GM21529 (cell line): ENCODE measurements at regions not wholly inside any gene's neighbourhood (a gene's known extent, or its start where the extent isn't known, plus 50 kb on each side); places are given as distances from the start of the nearest gene placed in this dataset.

ENCODE experiments used
- ATAC-seq: cut with Tn5 transposase; IDR thresholded peaks from one replicate; pipeline ENCODE4 v1.9.1; 2021; ENCODE audit not compliant: unreplicated experiment

DNA sequence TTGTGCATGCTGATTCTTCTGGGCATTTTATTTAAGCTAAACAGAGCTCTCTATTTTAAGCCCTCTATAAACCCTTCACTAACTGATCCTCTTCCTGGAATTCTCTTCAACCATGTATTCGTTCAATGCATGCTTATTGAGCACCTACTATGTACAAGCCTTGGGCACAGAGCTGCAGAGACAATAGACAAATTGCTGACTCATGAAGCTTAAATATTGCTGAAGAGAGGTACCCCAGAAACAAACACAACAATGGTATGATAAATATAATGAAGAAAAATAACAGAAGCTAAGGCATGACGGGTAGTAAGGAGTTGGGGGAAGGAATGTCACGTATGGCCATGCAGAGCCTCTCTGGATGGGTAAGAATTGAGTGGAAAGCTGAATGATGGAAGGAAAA, 222.2 kb downstream of the PPARGC1A start:
- no peak for ATAC-seq

DNA sequence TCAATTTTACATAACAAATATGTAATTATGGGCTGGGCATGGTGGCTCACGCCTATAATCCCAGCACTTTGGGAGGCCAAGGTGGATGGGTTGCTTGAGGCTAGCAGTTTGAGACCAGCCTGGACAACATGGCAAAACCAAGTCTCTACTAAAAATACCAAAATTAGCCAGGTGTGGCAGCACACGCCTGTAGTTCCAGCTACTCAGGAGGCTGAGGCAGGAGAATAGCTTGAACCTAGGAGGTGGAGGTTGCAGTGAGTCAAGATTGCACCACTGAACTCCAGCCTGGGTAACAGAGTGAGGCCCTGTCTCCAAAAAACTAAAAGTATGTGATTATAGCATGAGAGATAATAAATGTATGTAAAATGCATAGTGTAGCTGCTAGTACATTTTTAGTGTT, 229.0 kb downstream of the PPARGC1A start:
- no peak for ATAC-seq

DNA sequence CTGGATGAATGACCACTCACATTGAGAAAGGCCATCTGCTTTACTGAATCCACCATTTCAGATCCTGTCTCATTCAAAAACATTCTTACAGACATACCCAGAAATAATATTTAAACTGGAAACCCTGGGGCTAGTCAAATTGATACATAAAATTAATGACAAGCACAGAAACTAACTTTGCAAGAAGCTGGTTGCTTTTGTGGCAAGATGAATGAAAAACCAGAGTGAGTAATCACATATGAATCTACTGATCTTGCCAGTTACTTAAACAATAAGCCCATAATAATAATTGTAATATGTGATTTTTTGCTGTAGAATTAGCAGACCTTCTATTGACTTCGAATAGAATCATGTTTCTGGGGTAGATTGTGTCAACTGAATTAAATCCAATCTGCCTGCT, 235.1 kb downstream of the PPARGC1A start:
- ATAC-seq = no peak

DNA sequence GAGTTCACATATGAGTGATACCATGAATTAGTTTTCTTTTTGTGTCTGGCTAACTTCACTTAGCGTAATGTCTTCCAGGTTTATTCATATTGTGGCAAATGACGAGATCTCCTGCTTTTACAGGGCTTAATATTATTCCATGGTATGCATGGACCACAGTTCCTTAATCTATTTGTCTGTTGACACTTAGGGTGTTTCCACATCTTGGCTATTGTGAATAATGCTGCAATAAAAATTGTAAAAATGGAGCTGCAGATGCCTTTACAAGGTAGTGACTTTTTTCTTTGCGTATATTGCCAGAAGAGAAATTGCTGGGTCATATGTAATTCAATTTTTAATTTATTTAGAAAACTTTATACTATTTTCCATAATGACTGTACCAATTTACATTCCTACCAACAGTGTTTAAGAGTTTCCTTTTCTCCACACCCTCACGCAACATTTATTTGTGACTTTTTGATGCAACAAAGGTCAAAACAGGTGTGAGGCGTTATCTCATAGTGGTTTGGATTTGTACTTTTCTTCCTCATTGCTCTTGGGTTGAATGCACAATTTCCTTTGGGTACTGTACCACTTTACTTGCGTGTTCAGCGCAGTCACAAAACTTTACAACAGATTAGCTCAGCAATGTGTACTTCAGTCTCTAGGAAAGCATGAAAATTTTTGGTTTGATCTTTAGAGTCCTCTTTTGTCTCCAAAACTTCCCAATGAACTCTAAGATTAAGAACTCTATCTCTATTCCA, 240.8 kb downstream of the PPARGC1A start:
- ATAC-seq = no peak

DNA sequence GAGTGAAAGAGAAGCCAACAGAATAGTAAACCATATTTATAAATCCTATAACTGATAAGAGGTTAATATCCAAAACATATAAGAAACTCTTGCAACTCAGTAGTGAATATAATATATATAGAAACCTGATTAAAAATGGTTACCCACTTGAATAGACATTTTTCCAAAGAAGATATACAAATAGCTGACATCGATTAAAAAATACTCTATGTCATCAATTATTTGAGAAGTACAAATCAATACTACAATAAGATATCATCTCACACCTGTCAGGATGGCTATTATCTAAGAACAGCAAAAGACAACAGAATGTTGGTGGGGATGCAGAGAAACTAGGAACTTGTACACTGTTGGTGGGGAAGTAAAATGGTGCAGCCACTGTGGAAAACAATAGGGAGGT, 254.4 kb downstream of the PPARGC1A start:
- ATAC-seq = no peak

DNA sequence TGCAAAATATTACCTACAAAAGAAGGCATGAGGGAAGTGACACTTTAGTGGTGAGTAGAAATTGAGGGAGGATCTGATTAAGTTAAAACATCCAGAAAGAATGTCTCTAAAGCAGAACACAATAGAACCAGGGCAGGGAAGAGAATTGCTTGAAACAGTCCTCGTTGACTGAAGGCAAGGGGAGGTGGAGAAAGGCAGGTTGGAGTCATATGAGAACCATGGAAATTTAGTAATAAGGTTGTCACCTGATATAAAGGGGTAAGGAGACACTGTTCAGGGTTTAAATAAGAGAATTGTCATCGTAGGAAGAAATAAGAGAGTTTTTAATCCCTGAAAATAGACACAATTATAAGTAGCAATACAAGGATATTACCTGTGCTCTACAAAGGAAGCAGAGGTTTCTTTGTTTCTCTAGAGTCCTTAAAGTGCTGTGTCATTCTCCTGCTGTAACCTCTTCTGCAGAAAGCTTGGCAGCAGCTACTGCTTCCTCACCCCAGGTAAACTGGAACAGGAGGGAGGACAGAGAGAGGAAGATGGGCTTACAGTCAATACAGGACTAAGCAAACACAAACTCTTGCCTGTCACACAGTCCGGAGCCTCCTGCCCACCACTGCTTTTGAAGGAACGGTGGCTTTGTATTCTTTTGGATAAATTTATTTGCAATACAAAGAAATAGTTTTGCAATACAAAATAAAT, 258.4 kb downstream of the PPARGC1A start:
- ATAC-seq = no peak

DNA sequence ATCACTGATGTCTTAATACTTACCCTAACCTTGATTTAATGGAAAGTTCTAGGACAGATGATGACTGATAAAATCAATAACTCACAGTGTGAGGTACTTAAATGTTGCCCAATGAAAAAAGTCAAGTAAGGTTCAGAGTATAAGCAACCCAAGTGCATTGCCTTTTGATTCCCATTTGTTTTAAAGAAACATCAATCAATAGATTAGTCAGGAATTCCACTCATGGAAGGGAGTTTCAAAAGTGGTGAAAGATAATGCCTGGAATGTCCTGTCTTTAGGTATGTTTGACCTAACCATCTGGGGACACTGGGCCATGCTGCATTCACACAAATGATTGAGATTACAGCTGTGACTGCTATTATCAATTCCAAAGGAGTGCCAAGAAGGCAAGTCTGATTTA, 259.7 kb downstream of the PPARGC1A start:
- ATAC-seq = no peak

DNA sequence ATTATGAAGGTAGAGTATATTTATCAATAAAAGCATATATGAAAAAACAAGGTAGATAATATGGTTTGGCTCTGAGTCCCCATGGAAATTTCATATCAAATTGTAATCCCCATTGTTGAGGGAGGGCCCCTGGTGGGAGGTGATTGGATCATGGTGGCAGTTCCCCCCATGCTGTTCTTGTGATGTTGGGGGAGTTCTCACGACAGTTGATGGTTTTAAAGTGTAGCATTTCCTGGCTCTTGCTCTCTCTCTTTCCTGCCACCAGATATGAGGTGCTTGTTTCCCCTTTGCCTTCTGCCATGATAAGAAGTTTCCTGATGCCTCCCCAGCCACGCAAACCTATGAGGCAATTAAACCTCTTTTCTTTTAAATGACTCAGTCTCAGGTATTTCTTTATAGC, 260.4 kb downstream of the PPARGC1A start:
- no peak for ATAC-seq

DNA sequence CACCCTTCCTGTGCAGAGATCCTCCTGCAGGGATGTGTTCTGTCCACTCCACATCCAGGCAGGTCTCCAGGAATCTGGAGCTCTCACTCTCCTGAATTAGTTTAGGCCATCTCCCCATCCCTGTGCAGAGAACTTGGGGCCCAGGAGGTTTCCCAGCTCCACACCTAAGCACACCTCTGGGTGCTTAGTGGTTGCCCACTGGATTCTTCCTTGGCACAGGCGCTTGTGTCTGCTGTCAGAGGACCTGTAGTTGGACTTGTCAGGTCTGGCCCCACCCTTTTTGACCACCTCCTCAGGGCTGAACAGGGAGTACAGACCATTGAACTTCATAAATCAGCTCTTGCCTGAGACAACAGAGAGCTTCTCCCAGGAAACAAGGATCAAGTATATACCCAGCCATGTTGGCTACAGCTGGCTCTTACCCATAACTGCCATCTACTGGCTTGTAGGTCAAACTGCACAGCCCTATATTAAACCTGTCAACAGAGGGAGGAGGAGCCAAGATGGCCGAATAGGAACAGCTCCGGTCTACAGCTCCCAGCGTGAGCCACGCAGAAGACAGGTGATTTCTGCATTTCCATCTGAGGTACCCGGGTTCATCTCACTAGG, 275.5 kb downstream of the PPARGC1A start:
- no peak for ATAC-seq

DNA sequence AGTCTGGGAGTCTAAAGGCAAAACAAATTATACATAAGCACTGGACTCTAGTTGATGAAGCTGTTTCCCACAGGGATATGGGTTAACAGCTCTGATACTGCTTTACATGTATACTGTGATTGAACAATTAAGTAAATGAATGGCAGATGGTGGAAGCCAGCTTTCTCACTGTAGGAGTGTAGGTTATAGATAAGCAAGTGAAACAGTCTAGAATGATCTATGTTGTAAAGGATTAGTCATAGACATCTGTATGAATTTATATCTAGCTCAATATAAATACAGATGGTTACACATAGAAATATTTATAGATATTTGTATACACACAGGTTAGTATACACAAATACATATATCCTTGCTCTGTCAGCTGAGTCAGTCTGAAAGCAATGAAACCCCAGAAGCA, 276.1 kb downstream of the PPARGC1A start:
- ATAC-seq = no peak

DNA sequence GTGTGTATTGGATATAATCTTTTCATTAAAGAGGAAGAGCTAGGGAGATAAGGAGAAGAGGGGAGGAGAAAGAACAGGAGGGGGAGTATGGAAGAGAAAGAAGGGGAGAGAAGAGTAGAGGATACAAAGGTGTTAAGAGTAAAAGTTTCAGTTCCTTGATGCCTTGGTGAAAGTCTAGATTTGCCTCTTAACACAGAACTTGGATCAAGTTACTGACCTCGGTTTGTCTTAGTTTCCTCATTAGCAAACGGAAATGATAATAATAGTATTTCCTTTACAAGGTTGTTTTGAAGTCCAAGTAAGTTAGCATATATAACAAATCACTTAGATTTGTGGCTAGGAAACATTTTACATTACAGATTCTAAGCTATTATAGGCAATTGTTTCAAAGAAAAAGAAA, 287.1 kb downstream of the PPARGC1A start:
- no peak for ATAC-seq

DNA sequence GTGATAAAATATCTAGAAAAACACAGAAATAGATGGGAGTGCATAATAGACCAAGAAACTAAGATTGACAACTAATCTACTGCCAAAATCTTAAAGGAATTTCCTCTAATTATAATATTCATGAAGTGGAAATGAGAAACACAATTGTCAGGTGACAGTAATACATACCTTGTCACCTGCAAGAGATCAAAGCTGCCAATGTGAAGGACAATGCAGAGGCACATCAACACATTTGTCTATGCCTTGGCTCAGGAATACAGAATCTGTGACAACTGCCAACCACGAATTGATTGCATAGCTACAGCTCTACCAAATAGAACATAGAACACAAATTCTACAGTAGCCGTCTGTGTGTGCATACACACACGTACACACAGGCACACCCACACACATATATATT, 295.7 kb downstream of the PPARGC1A start:
- no peak for ATAC-seq

DNA sequence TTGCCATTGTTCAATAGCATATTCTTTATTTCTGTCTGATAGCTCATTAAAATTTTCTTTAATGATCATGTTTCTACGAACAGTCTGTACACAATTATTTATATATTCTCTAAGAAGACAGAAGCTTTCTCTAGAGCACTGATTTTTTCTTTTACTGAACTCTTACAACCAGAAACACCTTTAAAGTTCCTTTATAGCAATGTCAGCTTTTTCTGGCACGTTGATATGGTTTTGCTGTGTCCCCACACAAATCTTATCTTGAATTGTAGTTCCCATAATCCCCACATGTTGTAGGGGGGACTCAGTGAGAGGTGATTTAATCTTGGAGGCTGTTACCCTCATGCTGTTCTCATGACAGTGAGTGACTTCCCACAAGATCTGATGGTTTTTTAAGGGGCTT, 299.4 kb downstream of the PPARGC1A start:
- no peak for ATAC-seq

DNA sequence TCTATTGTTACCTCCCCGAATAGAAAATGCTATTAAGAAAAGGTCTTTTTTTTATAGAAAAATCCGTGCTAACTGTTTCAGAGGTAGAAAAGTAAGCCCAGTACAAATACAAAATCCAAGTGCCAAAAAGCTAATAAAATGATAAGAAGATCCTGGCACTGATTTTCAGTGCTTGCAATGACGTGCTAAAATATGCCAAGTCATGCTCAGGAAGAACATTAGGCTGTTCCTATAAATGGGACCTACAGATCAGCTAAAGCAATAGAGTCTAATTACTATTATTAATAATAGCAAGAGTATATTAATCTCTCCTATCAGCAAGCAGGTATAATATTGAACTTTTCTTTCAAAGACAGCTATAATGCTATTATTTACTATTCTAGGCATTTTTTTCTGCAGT, 305.8 kb downstream of the PPARGC1A start:
- no peak for ATAC-seq

DNA sequence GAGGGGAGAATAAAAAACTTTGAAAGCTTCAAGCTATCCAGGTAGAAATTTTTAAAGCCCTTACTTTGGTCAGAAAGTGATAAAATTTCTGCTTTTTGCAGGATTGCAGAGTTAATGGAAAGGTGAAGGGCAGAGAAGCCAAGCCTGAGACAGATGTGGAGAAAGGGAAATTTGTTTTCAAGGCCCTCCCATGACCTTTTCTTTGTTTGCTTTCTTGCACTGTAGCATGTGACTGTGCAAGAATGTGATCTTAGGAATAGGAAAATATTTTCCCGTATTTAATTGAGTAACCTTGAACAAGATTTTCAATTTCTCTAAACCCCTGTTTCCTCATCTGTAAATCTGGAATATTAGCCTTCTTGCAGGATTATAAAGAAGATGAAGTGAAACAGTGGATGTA, 307.2 kb downstream of the PPARGC1A start:
- ATAC-seq = no peak

DNA sequence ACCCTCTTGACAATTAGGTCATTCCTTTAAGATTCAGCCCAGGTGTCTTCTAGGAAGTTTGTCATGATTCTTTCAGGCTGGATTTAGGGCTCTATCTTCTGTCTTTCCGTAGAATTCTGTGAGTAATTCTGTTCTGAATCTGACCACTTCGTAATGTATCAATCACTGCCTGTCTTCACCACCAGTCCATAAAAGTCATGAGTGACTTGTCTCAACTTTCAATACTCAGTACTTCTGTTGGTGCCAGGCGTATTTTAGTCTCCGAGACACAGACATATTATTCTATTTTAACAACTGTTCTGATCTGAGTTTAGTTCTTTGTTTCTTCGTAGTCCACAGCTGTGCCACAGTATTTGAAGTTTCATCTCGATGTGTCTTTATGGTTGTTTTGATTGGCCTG, 310.7 kb downstream of the PPARGC1A start:
- no peak for ATAC-seq

DNA sequence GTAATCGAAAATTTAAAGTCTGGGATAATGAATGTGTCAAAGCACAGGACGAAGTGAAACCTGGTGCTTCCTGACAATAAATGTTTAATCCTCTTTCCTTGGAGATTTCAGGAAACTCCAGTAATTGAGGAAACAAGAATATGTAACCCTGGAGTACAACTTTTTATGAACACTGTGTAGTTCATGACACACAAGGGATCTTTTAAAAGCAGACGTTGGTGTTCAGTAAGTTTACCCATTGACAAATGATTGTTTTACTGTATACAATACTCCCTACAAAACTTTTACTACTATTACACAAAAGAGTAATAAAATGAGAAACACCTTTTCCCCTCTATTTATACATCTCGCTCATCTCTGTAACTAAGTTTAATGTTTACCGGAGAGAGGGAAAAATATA, 312.4 kb downstream of the PPARGC1A start:
- no peak for ATAC-seq

DNA sequence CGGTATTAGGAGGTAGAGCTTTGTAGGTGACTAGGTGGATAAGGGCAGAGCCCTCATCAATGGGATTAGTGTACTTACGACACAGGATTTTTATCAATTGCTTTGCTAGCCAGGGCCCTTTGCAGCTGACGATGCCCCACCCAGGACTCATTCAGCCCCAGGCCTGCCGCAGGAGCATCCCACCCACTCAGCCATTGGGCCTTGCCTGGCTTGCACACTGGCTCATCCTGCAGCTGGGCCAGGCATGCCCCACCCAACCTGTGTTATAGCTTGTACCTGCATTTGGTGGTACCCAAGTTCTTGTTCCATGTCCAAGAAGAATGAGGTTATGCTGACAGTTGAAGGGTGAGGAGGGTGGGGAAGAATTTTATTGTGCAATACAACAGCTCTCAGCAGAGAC, 317.5 kb downstream of the PPARGC1A start:
- no peak for ATAC-seq

DNA sequence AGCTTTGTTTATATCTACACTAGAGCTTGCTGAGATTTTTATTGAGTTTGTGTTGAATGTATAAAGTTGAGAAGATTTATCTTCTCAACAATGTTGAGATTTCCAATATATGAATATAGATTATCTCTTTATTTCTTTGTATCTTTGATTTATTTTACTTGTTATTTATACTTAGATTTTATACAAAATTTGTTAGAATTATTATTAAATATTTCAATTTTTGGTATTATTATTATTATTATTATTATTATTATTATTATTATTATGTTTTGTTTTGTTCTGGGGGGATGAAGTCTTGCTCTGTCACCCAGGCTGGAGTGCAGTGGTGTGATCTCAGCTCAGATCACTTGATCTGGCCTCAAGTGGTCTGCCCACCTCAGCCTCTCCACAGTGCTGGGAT, 322.5 kb downstream of the PPARGC1A start:
- ATAC-seq = no peak

DNA sequence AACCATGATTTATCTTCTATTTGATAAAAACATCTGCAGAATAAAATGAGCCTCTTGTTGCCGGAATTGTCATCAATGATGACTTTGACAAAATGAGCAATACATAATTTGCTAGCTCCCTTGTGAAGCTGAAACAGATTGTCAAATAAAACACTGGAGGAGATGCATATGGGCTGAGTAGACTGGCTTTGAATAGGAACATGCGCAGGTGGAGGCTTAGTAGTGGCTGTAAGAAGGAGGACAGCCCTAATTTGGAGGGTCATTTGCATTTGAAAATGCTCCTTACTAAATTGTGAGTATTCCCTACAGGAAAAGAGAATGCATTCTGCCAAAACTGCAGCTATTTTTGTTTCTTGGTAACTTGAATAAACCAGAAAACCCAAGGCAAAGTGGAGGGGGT, 329.1 kb downstream of the PPARGC1A start:
- ATAC-seq = no peak

DNA sequence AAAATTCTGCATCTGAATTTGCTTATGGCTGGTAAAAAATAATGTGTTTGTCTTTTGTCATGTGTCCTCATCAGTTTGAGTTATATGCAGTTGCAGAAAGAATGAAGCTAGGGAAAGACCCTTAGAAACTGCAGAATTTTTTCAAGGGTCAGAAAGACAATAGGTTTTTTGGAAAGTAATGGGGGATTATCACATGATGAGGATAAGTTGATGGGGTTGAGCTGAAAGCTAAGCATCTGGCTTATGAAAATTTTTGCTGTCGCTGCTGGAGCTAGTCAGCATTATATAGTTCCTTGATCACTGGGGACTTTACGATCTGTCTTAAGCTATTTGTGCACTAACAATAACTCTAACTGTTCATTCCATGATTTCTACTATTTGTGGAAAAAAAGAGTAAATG, 331.7 kb downstream of the PPARGC1A start:
- no peak for ATAC-seq

DNA sequence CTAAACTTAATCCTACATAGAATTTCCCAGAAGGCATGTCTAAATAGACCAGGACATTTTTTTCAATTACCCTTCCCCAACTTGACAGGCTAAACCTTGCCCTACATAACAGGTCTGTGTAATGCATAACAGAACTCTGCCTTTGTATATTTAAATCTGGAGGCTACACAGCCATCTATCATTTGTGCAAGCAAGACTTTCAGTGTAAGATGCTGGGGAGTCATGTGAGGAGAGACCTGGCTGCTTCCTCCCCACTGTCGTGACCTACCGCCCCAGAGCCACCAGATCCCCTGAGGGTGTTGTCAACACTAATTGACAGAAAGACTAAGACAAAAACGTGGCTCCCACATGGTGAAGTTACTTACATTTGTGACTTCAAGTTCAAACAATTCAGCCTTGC, 342.2 kb downstream of the PPARGC1A start:
- no peak for ATAC-seq
